Kidney epithelial cell (primary cell): ENCODE measurements at regions not wholly inside any gene's neighbourhood (a gene's known extent, or its start where the extent isn't known, plus 50 kb on each side); places are given as distances from the start of the nearest gene placed in this dataset.
"Not testable (repeated sequence)": the region's sequence is repeated elsewhere in the genome, so short reads cannot be mapped to it uniquely, and the experiment has no call there.

Source experiments
- DNase-seq: peaks from one replicate; pipeline ENCODE4 v3.0.0-alpha.2; 2010; ENCODE audit warnings: low read depth
- H3K27me3 ChIP-seq: 2 replicates; pipeline ENCODE4 v1.6.0; 2011; ENCODE audit warnings: low read length; ENCODE audit not compliant: control insufficient read depth, insufficient read depth
- H3K36me3 ChIP-seq: 2 replicates; pipeline ENCODE4 v1.5.1; 2011; ENCODE audit warnings: low read length; ENCODE audit not compliant: control insufficient read depth, insufficient read depth
- H3K4me3 ChIP-seq: 2 replicates; pipeline ENCODE4 v1.5.1; 2011; ENCODE audit warnings: low read depth, mild to moderate bottlenecking, control low read depth, low read length
- CTCF ChIP-seq: IDR thresholded peaks from 2 replicates; pipeline ENCODE4 v1.5.1; 2011; ENCODE audit warnings: mild to moderate bottlenecking, moderate library complexity, low read length, control low read depth, inconsistent platforms; ENCODE audit not compliant: insufficient read depth, poor library complexity, severe bottlenecking

- TF ChIP-seq CTCF = no peak
- Histone ChIP-seq H3K36me3 (no peaks in the 10 kb centered on the region), H3K27me3 (no peaks in the 10 kb centered on the region)
Measured at GRCh38 chr13:99686944-99687411, 185.7 kb downstream of the TM9SF2 start.

DNA sequence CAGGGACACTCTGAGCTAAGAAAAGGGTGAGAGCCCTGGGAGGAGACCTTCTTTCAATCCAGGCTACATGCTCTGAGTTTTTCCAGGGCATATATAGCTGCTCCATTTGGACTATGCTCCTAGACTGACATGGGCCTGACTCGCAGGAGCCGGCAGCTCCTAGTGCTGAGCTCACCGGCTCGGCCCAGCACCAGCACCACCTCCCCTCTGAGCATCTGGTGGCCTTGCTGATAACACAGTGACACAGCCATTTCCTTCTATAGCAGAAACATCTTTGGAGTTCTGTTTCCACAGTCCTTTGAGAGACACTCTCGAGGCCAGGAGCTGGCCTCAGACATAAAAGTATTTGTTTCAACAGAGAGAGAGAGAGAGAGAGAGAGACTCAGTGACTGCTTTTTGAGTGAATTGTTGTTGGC lies 184.9 kb downstream of the TM9SF2 start:
- no peak for TF ChIP-seq CTCF
- DNase-seq = no peak
- H3K4me3 ChIP-seq = no peak overlapping the region
- H3K36me3 ChIP-seq = no peaks in the 10 kb centered on the region
- no peaks in the 10 kb centered on the region for H3K27me3 ChIP-seq

More at GRCh38 chr13:99686944-99687411, 185.7 kb downstream of the TM9SF2 start:
- H3K4me3 ChIP-seq = no peak overlapping the region
- no peak for DNase-seq

DNA sequence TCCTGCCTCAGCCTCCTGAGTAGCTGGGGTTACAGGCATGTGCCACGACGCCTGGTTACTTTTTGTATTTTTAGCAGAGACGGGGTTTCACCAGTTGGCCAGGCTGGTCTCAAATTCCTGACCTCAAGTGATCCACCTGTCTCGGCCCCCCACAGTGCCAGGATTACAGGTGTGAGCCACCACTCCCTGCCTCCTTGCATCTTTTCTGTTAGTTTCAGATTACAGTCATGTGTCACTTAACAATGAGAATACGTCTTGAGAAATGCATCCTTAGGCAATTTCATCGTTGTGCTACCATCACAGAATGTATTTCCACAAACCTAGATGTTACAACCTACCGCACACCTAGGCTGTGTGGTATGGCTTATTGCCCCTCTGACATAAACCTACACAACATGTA lies 180.4 kb downstream of the TM9SF2 start:
- H3K36me3 ChIP-seq = no peaks in the 10 kb centered on the region
- no peak overlapping the region for H3K4me3 ChIP-seq
- H3K27me3 ChIP-seq = no peaks in the 10 kb centered on the region
- no peak for TF ChIP-seq CTCF
- no peak for DNase-seq

DNA sequence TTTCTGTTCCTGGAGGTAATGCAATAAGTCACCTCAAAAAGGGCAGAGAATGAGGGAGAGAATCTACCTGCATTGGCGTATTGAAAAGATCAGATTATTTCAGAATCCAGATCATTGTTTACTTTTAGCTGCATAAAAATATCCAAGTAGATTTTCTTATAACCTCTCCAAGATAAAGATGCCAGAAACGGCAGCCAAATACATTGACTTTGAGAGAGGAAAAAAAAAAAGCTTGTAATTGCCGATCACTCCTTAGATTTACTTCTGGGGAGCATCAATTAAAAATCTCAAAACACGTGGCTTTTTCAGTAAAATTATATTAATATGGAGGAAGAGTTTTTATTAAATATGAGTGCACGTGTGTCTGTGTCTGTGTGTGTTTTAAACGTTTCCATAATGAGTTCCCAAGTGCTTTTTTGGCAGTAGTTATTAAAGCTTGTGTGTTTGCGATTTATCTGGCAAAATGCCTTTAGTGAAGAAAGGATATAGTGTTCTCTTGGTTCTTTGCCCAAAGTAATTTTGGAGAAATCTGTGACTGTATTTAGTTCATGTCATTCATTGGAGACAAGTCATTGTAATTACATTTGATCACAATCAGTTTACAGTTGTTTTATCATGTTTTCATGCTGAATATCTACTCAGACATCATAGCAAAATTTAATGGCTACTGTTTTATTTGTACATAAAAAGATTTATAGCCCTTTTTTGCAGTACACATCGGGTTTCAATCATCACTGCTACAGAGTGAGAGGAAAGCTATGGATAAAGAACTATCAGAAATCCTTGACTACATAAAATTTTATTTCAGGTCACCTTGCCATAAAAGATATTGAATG lies 176.1 kb downstream of the TM9SF2 start:
- no peak for DNase-seq
- H3K27me3 ChIP-seq = no peaks in the 10 kb centered on the region
- TF ChIP-seq CTCF = no peak

GRCh38 chr13:99671746-99672145 lies 170.5 kb downstream of the TM9SF2 start:
- no peak for TF ChIP-seq CTCF
- H3K36me3 ChIP-seq = no peaks in the 10 kb centered on the region
- no peaks in the 10 kb centered on the region for H3K27me3 ChIP-seq
- DNase-seq = no peak
- H3K4me3 ChIP-seq = no peak overlapping the region

More for the DNA sequence above, 176.1 kb downstream of the TM9SF2 start:
- H3K36me3 ChIP-seq = no peaks in the 10 kb centered on the region
- H3K4me3 ChIP-seq = no peak overlapping the region

- DNase-seq, H3K36me3 ChIP-seq, H3K27me3 ChIP-seq, H3K4me3 ChIP-seq: not testable (repeated sequence)
Measured at GRCh38 chr13:99669096-99669495, 167.8 kb downstream of the TM9SF2 start.
